ENCODE measurements at regions not wholly inside any gene's neighbourhood (a gene's known extent, or its start where the extent isn't known, plus 50 kb on each side); places are given as distances from the start of the nearest gene placed in this dataset.

DNA sequence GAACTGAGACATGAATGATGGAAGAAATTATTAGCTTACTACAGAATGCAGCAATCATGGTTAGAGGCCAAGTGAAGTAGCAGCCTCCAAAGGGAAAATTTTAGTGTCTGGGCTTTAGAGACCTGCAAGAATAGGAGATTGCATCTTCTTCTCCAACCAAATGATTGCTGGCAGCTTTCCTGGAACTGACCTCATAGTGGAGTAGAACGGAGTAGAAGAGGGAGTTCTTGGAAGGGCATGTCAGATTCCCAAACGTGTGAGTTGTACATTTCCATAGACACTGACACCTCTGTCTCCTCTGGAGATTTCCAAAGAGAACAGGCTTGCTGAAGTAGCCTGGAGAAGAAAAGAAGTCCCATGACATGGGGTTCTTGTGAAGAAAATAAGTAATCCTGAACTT is 169.8 kb upstream of the ERBB4 start:
- DNase-seq (ENCODE audit: low spot score), result no peak

DNA sequence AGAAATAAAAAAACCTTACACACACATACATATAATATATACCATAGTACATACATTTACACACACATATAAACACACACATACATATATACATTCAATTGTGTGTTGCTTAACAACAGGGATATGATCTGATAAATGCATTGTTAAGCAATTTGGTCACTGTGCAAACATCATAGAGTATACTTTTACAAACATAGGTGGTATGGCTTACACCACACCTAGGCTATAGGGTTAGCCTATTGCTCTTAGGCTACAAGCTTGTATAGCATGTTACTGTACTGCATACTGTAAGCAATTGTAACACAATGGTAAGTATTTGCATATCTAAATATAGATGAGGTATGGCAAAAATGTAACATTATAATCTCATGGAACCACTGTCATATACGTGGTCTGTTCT is 156.8 kb upstream of the ERBB4 start:
- no peak for DNase-seq (ENCODE audit: low spot score)

DNA sequence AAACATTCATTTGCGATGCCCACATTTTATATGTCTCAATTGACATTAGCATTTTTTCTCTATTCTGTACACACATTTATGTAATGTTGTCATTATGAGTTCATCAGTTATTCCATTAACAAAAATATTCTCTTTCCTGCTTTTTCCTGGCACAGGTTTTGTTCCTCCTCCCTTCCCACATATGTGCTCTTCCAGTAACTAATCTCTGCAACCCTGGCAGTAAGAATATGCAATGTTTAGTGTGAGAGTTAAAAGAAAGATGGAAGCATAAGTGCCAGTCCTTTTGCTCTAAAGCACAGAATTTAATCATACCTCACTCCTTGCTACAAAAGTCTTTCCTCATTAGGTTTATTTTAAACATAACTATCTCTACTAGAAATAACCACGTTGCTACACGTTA is 155.8 kb upstream of the ERBB4 start:
- DNase-seq (ENCODE audit: low spot score), result no peak

DNA sequence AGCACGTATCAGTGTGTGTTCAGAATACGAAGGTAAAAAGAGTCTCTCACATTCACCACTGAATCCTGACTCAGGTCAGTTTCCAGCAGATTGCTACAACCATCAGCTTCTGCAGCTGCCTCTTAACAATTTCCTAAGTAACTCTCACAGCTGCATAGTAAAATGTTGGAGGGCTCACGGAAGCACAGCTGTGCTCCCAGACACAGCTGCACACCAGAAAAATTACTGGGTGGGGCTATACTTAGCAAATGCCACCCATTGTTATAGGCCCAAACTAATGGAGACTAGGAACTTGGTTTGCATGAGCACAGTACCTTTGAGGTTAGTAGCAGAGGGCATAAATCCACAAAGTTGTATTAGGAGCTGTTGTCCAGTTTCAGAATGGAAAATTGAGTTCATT is 153.9 kb upstream of the ERBB4 start:
- DNase-seq (ENCODE audit: low spot score), result no peak

DNA sequence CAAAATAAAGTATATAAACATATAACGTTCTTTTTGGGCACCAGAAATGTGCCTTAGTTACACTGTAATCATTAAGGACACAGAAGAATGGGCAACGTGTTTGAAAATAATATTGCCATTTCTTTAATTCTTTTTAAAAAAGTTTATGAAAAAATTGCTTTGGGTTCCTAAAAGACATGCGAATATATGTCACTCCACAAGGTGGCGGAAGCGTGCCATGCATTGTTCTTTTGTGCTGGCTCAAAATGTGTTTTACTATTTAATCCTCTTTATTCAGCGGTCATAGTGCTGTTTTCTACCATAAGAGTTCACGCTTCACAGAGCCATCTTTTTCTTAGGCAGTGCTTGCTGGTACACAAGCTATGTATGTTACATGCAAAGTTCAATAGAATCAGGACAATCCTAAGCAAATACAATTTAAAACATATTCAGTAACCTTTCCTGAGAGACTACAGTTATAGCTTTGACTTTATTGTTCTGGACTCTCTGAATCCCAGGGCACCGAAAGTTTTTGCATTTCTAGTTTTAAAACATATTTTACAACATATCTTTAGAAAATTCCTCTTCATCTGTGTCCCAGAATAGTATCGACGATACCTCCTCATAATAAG is 147.8 kb upstream of the ERBB4 start:
- peak; percentile 62 for DNase-seq (ENCODE audit: low spot score)

DNA sequence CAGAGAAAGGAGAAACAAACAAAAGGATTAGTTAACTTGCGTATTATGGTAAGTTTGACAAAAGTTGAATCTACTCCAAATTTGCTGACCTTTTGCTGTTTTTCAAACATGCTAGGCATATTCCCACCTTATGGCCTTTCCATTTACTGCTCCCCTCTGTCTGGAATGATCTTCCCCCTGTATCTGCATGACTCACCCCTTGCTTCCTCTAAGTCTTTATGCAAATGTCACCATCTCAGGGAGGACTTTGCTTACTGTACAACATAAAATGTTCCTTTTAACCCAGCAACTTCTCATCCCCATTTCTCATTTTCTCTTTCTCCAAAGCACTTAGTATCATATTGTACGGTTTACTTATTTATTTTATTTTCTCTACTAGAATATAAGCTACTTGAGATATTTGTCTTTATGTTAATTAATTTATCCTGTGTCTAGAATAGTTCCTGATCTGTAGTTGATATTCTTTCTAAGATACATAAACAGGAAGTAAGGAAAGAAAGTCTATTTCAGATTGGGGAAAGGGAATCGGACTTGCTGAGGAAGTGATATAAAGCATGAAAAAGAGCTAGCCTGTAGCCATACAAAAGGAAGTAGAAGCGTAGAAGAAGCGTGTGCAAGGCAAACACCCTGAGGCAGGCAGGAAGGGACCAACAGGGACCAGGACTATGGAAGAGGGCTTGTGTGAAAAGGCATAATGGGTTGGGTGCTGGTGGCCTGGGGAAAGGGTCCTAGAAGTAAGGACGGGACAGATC is 144.9 kb upstream of the ERBB4 start:
- DNase-seq (ENCODE audit: low spot score), result no peak

DNA sequence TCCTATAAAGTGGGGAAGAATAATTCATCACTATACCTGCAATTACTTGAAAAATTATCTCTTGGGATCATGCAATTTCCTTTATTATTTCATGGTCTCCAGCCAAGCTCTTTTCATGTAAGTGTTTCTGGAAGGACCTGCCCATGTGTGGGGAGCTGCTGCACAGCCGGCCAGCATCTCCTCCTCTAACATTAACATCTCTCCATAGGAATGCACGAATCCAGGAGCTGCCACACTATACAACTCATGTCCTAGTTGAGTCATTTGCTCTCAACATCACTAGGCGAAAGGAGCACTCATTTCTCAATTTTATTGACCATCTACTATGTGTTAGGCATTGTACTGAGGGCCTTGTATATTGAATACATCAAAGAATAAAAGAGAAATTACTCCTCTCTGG is 144.3 kb upstream of the ERBB4 start:
- DNase-seq (ENCODE audit: low spot score), result no peak

DNA sequence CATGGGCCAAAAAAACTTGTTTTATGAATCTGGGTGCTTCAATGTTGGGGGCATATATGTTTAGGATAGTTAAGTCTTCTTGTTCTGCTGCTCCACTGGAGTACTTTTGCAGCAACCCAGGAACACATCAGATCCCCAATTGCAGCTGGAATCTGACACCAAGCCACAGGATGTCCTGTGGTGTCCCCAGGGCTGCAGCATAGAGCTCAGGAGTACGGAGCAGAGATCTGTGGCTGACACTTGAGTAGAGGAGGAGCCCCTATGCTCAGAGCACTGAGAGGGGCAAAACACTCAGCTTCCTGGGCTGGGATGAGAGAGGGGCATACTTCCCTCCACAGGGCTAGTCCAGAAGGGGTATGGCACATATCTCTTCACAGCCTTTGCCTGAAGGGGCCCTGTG is 138.9 kb upstream of the ERBB4 start:
- no peak for DNase-seq (ENCODE audit: low spot score)

DNA sequence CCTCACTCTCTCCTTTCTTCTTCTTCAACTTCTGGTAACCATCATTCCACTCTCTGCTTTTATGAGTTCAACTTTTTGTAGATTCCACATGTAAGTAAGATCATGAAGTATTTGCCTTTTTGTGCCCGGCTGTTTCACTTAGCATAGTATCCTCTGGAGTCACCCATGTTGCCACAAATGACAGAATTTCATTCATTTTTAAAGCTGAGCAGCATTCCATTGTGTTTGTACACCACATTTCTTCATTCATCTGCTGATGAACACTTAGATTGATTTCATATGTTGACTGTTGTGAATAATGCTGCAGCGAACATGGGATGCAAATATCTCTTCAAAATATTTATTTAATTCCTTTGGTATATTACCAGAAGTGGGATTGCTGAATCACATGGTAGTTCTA is 133.6 kb upstream of the ERBB4 start:
- DNase-seq (ENCODE audit: low spot score), result no peak

DNA sequence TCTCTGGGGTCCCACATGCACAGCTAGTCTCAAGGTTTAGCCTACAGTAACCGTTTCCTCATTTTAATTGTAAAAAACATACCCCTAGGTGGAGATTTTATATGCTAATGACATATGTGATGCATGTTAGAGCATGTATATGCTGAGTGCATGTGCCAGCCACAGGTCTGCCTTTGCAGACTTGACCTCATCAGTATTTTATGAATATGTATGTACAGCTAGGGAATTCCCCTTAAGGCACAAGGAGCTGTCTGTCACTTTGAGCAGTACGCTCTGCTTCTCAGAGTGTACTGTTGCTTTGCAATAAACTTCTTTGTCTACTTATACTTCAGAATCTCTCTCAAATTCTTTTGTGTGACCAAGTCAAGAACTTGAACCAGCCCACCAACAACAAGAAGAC is 131.2 kb upstream of the ERBB4 start:
- no peak for DNase-seq (ENCODE audit: low spot score)

DNA sequence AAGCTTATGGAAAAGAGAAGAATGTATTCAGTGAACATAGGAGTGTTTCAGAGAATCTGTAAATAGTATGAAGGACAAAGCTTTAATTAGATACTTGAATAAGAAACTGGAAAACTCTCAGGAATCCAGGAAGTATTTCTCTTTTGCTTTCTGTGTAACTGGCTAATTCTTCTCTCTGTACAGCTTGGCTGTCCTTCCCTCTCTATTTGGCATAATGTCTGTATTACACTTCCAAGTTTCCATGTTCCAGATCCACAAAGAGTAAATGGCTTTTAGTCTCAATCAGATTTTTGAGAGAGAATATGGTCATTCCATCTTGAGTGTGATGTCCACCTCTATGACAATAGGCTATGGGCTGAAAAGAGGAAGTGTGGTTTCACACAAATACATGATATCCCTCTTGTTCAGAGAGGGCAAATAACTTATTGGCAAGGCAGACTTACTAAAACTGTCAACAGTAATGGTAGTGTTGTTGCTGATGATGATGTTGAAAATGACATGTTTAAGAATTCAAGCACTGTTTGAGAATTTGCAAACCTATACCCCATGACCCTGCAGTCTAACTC is 129.2 kb upstream of the ERBB4 start:
- DNase-seq (ENCODE audit: low spot score), result no peak

DNA sequence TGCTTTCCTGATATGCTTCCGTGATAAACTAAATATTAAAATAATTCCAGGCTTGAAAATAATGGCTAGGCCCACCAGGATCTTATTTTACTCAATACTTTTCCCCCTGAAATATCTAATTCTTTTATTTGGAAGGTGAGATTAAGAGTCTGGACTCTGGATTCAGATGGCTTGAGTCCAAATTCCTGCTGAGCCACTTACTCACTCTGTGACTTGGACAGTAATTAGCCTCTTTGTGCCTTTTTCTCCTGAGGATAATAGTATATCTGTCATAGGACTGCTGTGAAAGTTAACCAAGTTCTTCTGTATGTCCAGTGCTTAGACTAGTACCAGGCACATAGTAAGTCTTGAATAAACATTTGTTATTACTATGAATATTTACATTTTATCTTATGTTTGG is 127.3 kb upstream of the ERBB4 start:
- DNase-seq (ENCODE audit: low spot score), result no peak

DNA sequence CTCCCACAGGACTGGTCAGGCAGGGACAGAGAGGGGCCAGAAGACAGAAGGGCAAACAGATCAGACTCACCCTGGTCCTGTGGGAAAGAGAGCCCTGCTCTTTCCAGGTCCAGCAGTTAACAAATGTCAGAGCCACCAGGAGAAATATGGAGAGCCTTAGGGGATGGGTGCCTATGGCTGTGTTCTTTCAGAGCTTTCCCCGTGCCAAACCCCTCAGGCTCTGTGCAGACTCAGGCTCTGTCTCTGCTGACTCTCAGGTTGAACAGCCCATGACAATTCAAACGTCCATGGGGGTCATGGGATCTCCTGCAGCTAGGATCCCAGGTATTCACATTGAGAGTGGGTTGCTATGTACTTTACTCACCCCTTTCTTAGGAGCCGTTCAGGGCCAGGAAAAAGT is 120.8 kb upstream of the ERBB4 start:
- DNase-seq (ENCODE audit: low spot score), result no peak

DNA sequence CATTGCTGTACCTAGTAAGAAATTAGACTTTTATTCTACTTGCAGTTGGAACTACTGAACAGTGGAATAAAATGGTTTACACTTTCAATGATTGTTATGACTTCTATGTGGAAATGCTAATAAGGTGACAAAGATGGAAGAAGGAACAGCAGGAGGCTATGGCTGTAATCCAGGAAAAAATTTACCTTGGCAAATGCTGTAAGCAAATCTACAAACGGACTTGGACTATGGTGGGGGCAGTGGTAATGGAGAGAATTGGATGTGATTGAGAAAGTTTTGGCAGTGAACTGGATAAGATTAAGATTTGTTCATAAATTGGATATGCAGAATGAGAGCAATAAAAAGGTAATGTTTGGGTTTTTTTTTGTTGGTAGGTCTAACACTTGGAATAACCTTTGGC is 111.0 kb upstream of the ERBB4 start:
- DNase-seq (ENCODE audit: low spot score), result no peak

DNA sequence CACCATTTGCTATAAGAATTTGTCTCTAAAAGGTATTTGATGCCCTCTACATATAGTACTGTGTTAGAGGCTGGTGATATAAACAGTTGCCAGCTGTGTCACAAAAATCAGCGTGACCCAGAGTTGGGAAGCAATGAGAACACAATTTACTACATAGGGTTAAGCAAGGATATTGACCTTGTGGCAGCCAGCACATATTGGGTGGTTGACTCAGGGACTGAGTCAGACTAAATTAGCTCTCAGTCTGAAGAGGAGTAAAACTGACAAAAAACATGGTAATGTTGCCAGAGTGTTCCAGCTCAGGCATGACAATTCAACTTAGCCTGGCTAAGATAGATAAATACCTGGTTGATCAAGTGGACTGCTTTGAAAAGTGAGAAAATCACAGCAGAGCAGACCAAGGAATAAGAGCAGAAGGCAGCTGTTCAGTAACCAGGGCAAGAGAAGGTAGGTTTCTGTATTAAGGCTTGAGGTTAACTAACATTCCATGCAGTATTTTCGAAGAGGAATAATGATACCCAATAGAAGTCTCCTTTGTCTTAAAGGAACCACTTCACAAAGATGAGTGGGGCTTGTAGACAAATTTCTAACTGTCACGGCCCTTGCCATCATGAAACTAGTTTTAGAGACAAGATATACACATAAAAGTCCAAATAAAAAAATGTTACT is 108.2 kb upstream of the ERBB4 start:
- peak; percentile 60 for DNase-seq (ENCODE audit: low spot score)

DNA sequence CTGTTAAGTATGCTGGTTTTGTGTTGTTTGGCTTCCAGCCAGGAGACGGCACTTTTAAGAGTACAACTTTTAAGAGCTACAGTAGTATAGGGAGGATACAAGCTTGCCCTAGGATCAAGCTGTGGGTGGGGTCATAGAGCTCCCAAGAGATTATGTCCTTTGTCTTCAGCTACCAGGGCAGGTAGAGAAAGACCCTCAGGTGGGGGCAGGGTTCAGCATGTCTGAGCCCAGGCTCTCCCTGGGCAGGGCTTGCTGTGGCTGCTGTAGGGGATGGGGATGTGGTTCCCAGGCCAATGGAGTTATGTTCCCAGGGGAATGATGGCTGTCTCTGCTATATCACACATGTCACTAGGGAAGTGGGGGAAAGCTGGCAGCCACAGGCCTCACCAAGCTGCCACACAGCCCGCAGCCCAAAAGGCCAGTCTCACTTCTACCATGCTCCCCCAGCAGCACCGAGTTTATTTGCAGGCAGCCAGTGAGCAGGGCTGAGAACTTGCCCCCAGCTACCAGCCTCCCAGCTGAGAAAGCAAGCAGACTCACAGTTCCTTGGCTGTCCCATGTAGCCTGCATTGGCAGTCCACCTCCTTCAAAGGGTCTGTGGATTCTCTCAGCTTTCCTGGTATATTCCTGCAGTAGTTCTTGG is 105.7 kb upstream of the ERBB4 start:
- DNase-seq (ENCODE audit: low spot score), result no peak

DNA sequence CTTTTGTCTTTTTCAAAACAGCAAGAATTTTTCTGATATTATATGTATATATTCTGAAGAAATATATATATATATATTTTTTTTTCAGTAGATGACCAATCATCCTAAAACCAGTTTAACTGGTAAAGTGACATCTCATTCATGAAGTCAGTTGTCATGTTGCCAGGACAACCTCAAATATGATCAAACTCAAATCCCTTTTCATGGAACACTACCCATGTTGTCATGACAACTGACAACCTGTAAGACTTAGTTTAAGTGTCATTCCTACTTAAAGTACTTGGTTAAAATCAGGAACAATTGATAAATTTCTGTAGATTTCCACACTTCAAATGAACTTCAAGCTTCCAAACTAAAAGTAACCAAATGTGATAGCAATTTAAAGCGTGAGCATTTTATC is 101.8 kb upstream of the ERBB4 start:
- DNase-seq (ENCODE audit: low spot score), result no peak

DNA sequence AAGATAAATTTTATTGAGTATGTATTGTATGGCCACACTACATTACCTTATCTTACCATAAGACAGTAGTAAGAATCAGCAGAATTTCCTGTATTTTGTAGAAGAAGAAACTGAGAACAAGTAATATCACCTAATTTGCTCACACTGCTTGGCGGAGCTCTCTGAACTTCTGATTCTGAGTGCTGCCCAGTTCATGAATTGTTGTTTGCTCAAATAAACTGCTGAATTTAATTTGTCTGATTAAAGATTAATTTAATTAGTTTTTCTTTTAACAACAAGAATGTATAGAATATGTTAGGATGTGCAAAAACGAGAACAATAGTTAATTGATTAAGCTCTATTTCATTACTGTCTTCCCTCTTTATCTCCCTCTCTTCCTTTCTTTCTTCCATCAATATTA is 100.1 kb upstream of the ERBB4 start:
- no peak for DNase-seq (ENCODE audit: low spot score)

DNA sequence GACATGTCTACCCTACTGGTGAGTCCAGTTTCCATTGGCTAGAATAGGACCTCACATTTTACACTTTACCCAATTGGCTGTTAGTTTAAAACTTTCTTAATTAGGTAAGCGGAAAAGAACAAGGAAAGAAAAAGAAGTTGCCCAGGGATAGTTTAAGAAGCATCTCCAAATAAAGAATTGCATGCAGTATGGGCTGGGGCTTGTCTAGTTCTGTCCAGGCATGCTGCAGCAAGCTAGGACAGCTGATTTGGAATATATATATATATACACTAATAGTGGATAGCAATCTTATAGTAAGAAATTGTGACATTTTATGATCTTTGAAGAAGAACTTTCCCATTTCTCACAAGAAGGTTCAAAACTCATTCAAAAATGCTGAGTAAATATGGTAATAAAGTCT is 90.0 kb upstream of the ERBB4 start:
- DNase-seq (ENCODE audit: low spot score), result no peak

DNA sequence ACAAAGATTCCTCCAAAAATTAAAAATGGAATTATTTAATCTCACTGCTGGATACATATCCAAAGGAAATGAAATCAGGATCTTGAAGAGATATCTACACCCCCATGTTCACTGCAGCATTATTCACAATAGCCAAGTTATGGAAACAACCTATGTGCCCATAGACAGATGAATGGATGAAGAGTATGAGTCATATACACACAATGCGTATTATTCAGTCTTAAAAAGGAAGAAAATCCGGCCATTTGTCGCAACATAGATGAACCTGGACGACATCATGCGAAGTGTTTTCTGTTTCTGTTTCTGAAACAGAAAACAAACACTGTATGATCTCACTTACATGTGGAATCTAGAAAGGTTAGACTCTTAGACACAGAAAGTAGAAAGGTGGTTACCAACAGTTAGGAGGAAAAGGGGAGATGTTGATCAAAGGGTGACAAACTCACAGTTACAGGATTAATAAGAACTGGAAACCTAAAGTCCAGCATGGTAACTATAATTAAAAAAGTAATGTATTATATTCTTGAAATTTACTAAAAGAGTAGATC is 87.8 kb upstream of the ERBB4 start:
- DNase-seq (ENCODE audit: low spot score), result no peak

DNA sequence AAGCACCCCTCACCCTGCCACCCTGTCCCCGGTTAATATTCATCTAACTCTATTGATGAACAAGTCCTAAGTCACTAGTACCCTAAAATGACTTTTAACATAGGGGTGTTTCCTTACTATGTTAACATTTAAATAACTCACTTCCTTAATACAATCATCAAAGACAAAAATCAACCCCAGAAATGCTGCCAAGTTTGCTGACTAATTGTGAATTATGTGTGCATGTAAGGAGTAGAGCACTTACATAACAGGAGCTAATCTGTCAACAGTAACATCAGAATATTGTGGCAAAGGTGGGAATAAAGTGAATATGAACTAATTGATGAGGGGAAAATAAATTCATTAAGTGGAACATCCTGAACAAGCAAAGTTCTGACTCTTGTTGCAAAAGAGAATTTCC is 81.4 kb upstream of the ERBB4 start:
- DNase-seq (ENCODE audit: low spot score), result no peak

DNA sequence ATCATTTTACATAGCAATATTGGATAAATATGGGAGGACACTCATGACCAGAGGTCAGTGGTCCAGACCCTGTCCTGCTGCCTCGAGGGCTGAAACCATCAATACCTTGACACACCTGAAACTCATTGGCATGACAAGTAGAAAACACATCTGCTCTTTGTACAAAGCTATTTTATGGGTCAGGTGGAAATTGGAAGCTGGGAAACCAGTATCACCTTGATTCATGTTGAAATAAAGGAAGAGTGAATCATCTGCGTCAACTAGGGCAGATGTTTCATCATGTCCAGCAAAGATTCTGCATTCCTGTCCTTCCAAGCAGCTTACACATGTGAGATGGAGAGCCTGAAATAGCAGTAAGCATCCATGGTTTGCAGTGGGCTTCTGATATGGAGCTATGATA is 80.0 kb upstream of the ERBB4 start:
- DNase-seq (ENCODE audit: low spot score), result no peak

Data from RKO (cell line).